SH-SY5Y (cell line): ENCODE measurements at regions not wholly inside any gene's neighbourhood (a gene's known extent, or its start where the extent isn't known, plus 50 kb on each side); places are given as distances from the start of the nearest gene placed in this dataset.

Experiments
- GATA2 ChIP-seq: IDR thresholded peaks from 2 replicates; pipeline ENCODE4 v1.6.1; 2011; ENCODE audit warnings: mild to moderate bottlenecking, low read depth, low read length
- GATA3 ChIP-seq: IDR thresholded peaks from 2 replicates; pipeline ENCODE4 v1.6.1; 2011; ENCODE audit warnings: low read depth, mild to moderate bottlenecking, low read length, moderate library complexity

- TF ChIP-seq GATA3 (no peak), GATA2 (no peak)
These were observed 1137.4 kb upstream of the CDH18 start for GRCh38 chr5:21125238-21125983.
